ENCODE measurements at regions not wholly inside any gene's neighbourhood (a gene's known extent, or its start where the extent isn't known, plus 50 kb on each side); places are given as distances from the start of the nearest gene placed in this dataset.

GRCh38 chr13:44049081-44049945 lies 169.6 kb downstream of the LACC1 start:
- no peak for DNase-seq (ENCODE audit: low spot score)
- CTCF ChIA-PET (ENCODE audit: unreplicated experiment), result no interaction called here
- Histone ChIP-seq H4K20me1 (ENCODE audit: insufficient read depth, low read length) (no peaks in the 10 kb centered on the region), H3K79me2 (ENCODE audit: insufficient read depth, low read depth, low read length) (no peaks in the 10 kb centered on the region), H3K4me1 (ENCODE audit: insufficient read depth, low read length, poor library complexity, severe bottlenecking) (no peaks in the 10 kb centered on the region), H3K9me2 (ENCODE audit: insufficient read depth, low read length) (no peaks in the 10 kb centered on the region), H3K27ac (ENCODE audit: low read depth, low read length, poor library complexity, severe bottlenecking) (no peak overlapping the region), H2AFZ (ENCODE audit: low read length) (no peak overlapping the region), H3K4me3 (ENCODE audit: low read depth, low read length, poor library complexity, severe bottlenecking) (no peak overlapping the region), H3K9me3 (ENCODE audit: low read length) (no peaks in the 10 kb centered on the region), H3K4me2 (ENCODE audit: low read length) (no peak overlapping the region), H3K36me3 (ENCODE audit: insufficient read depth, low read length) (no peaks in the 10 kb centered on the region)
- POLR2A ChIA-PET, result no interaction called here
- TF ChIP-seq EZH2phosphoT487 (IDR thresholded peaks at IDR 0.05; ENCODE audit: borderline replicate concordance, low read depth, low read length) (no peak), CTCF (conservative IDR thresholded peaks at IDR 0.05; ENCODE audit: low read length) (no peak)
- intact Hi-C loops (cut with micrococcal nuclease; ENCODE audit: unreplicated experiment), result loop anchor here (5.0 kb wide), 1 partner anchor 142 kb away; no protein-coding TSS in a partner anchor
- BruUV-seq (replicated peaks), result no TSS peak

GRCh38 chr13:44050450-44051063 lies 170.9 kb downstream of the LACC1 start:
- Histone ChIP-seq H3K4me1 (ENCODE audit: insufficient read depth, low read length, poor library complexity, severe bottlenecking) (no peaks in the 10 kb centered on the region), H3K79me2 (ENCODE audit: insufficient read depth, low read depth, low read length) (no peaks in the 10 kb centered on the region), H3K27ac (ENCODE audit: low read depth, low read length, poor library complexity, severe bottlenecking) (no peak overlapping the region), H3K4me3 (ENCODE audit: low read depth, low read length, poor library complexity, severe bottlenecking) (no peak overlapping the region), H3K4me2 (ENCODE audit: low read length) (no peak overlapping the region), H3K9me2 (ENCODE audit: insufficient read depth, low read length) (no peaks in the 10 kb centered on the region), H4K20me1 (ENCODE audit: insufficient read depth, low read length) (no peaks in the 10 kb centered on the region), H3K9me3 (ENCODE audit: low read length) (no peaks in the 10 kb centered on the region), H3K36me3 (ENCODE audit: insufficient read depth, low read length) (no peaks in the 10 kb centered on the region), H2AFZ (ENCODE audit: low read length) (no peak overlapping the region)
- intact Hi-C loops (cut with micrococcal nuclease; ENCODE audit: unreplicated experiment), result loop anchor here (2.0 kb wide), 1 partner anchor 386 kb away; no protein-coding TSS in a partner anchor
- DNase-seq (ENCODE audit: low spot score), result peak; percentile 27
- ChIA-PET POLR2A (no interaction called here), CTCF (ENCODE audit: unreplicated experiment) (no interaction called here)
- no TSS peak for BruUV-seq (replicated peaks)
- TF ChIP-seq CTCF (conservative IDR thresholded peaks at IDR 0.05; ENCODE audit: low read length), result peak; percentile 83
- TF ChIP-seq EZH2phosphoT487 (IDR thresholded peaks at IDR 0.05; ENCODE audit: borderline replicate concordance, low read depth, low read length), result no peak

GRCh38 chr13:44051405-44051804 lies 171.7 kb downstream of the LACC1 start:
- no peak overlapping the region for H3K27ac ChIP-seq (ENCODE audit: low read depth, low read length, poor library complexity, severe bottlenecking)
- no peaks in the 10 kb centered on the region for H3K79me2 ChIP-seq (ENCODE audit: insufficient read depth, low read depth, low read length)
- H4K20me1 ChIP-seq (ENCODE audit: insufficient read depth, low read length), result no peaks in the 10 kb centered on the region
- ChIA-PET CTCF (ENCODE audit: unreplicated experiment) (no interaction called here), POLR2A (no interaction called here)
- intact Hi-C loops (cut with micrococcal nuclease; ENCODE audit: unreplicated experiment), result loop anchor here (2.0 kb wide), 1 partner anchor 385 kb away; no protein-coding TSS in a partner anchor
- no peaks in the 10 kb centered on the region for H3K9me2 ChIP-seq (ENCODE audit: insufficient read depth, low read length)
- no peak overlapping the region for H3K4me3 ChIP-seq (ENCODE audit: low read depth, low read length, poor library complexity, severe bottlenecking)
- H3K4me2 ChIP-seq (ENCODE audit: low read length), result no peak overlapping the region
- H2AFZ ChIP-seq (ENCODE audit: low read length), result no peak overlapping the region
- BruUV-seq (replicated peaks), result no TSS peak
- H3K36me3 ChIP-seq (ENCODE audit: insufficient read depth, low read length), result no peaks in the 10 kb centered on the region
- no peaks in the 10 kb centered on the region for H3K4me1 ChIP-seq (ENCODE audit: insufficient read depth, low read length, poor library complexity, severe bottlenecking)
- no peaks in the 10 kb centered on the region for H3K9me3 ChIP-seq (ENCODE audit: low read length)
- no peak for DNase-seq (ENCODE audit: low spot score)
- TF ChIP-seq CTCF (conservative IDR thresholded peaks at IDR 0.05; ENCODE audit: low read length) (no peak), EZH2phosphoT487 (IDR thresholded peaks at IDR 0.05; ENCODE audit: borderline replicate concordance, low read depth, low read length) (no peak)

Measured in OCI-LY7 (cell line).